ENCODE measurements at regions not wholly inside any gene's neighbourhood (a gene's known extent, or its start where the extent isn't known, plus 50 kb on each side); places are given as distances from the start of the nearest gene placed in this dataset.

DNA sequence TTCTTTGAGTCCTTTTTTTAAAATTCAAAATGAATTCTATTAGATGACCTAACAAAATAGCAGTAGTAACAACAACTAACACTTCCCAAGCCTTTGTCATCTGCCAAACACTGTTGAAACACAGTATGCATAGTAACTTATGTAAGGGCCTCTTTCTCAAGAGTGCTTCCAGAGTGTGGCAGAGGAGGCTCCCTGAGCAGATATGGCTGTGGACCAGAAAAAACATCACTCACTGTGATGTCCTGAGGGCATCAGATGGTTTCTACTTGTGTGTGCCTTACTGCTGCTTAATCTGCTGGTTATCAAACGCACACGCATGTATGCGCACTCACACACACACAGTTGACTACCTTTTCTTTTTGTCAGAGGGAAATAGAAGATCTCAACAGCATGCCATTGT, 110.8 kb downstream of the DLEU7 start:
- no peak overlapping the region for H3K4me3 ChIP-seq (replicated peaks in 1 of 2; ENCODE audit: low read depth in 2 of 2, low read length in 2 of 2)
- no peak for TF ChIP-seq CTCF (IDR thresholded peaks at IDR 0.05; ENCODE audit: low read depth, low read length)
- peak; percentile 59 to 79 for DNase-seq (ENCODE audit: low read depth in 2 of 2)

- no peak for DNase-seq (ENCODE audit: low read depth in 2 of 2)
- TF ChIP-seq CTCF (IDR thresholded peaks at IDR 0.05; ENCODE audit: low read depth, low read length) = no peak
- H3K4me3 ChIP-seq (replicated peaks in 1 of 2; ENCODE audit: low read depth in 2 of 2, low read length in 2 of 2) = no peak overlapping the region
Observed at GRCh38 chr13:50733392-50733791, 110.1 kb downstream of the DLEU7 start.

DNA sequence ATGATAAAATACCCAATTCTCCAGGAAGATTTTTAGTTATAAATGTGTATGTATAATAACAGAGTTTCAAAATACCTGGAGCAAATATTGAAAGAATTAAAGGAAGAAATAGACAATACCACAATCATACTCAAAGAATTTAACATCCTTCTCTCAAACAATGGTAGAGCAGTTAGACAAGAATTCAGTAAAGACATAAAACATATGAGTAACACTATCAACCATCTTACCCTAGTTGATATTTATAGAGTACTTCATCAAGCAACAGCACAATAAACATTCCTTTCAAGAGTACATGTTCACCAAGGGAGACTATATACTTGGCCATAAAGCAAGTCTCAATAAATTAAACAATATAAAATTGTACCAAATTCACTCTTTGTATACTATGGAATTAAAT, 108.4 kb downstream of the DLEU7 start:
- TF ChIP-seq CTCF (IDR thresholded peaks at IDR 0.05; ENCODE audit: low read depth, low read length) = no peak
- H3K4me3 ChIP-seq (replicated peaks in 1 of 2; ENCODE audit: low read depth in 2 of 2, low read length in 2 of 2) = no peak overlapping the region
- DNase-seq (ENCODE audit: low read depth in 2 of 2) = peak in 1 of 2 donors; percentile 62

DNA sequence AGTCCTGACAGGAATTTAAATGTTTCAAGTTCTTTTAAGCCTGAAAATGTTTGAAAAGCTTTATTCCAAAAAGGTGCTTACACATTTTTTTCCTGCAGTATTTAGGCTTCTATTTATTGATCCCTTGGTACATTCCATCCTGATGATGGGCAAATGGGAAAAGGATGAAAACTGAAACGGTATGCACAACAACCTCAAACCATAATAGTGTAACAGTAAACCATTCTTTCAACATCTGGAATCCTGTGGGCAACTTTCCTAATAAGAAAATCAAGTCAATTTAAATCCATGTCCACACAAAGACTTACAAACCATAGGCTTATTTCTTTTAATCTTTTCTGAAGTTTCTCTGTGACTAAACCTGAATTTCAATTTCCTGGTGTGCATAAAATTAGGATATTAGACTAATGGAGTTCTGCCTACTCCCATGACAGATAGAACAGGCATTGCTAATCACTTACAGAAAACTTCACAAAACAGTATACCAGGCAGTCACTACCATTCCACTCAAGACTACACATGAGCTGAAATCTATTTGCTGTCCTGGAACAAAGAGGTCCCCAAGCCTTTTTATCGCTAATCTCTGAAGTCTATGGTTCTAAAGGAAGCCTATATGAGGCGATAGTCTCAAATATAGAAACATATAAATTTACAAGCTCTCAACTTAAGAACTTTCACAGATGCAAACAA, 103.3 kb downstream of the DLEU7 start:
- no peak for TF ChIP-seq CTCF (IDR thresholded peaks at IDR 0.05; ENCODE audit: low read depth, low read length)
- H3K4me3 ChIP-seq (replicated peaks in 1 of 2; ENCODE audit: low read depth in 2 of 2, low read length in 2 of 2) = no peak overlapping the region
- peak in 1 of 2 donors; percentile 30 for DNase-seq (ENCODE audit: low read depth in 2 of 2)

GRCh38 chr13:50742353-50742752, 101.1 kb downstream of the DLEU7 start:
- no peak overlapping the region for H3K4me3 ChIP-seq (replicated peaks in 1 of 2; ENCODE audit: low read depth in 2 of 2, low read length in 2 of 2)
- TF ChIP-seq CTCF (IDR thresholded peaks at IDR 0.05; ENCODE audit: low read depth, low read length) = no peak

GRCh38 chr13:50742968-50743367, 100.5 kb downstream of the DLEU7 start:
- no peak for TF ChIP-seq CTCF (IDR thresholded peaks at IDR 0.05; ENCODE audit: low read depth, low read length)
- peak in 1 of 2 donors; percentile 16 for DNase-seq (ENCODE audit: low read depth in 2 of 2)
- no peak overlapping the region for H3K4me3 ChIP-seq (replicated peaks in 1 of 2; ENCODE audit: low read depth in 2 of 2, low read length in 2 of 2)

More at GRCh38 chr13:50742353-50742752, 101.1 kb downstream of the DLEU7 start:
- DNase-seq (ENCODE audit: low read depth in 2 of 2) = no peak
